NCI-H526 treated with DMSO at 0.1 percent for 48 hours (cell line): ENCODE measurements at regions not wholly inside any gene's neighbourhood (a gene's known extent, or its start where the extent isn't known, plus 50 kb on each side); places are given as distances from the start of the nearest gene placed in this dataset.

Experiments
- DNase-seq: peaks from one replicate; lab custom pipeline; 2025; lab: John Stamatoyannopoulos, UW

DNA sequence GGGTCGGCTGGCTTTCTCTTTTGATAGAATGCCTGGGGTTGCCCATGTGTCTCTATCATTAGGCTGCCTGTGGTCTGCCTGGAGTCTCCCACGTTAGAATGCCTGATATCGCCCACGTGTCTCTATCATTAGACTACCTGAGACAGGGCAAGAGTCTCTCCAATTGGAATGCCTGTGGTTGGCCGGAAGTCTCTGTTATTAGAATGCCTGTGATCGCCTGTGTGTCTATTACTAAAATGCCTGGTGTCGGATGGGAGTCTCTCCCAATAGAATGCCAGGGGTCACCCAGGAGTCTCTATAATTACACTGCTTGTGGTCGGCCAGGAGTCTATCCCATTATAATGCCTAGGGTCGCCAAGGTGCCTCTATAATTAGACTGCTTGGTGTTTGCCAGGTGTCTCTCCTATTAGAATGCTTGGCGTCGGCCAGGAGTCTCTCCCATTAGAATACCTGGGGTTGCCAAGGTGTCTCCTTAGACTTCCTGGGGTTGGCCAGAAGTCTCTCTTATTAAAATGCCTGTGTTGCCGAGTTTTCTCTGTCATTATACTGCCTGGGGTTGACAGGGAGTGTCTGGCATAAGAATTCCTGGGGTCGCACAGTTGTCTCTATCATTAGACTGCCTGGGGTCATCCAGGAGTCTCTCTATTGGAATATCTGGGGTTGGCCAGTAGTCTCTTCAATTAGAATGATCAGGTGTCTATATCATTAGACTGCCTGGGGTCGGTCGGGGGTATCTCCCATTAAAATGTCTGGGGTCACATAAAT is 2272.8 kb downstream of the TP53TG3F start:
- no peak for DNase-seq

GRCh38 chr16:35733278-35733965 is 2274.0 kb downstream of the TP53TG3F start:
- no peak for DNase-seq

DNA sequence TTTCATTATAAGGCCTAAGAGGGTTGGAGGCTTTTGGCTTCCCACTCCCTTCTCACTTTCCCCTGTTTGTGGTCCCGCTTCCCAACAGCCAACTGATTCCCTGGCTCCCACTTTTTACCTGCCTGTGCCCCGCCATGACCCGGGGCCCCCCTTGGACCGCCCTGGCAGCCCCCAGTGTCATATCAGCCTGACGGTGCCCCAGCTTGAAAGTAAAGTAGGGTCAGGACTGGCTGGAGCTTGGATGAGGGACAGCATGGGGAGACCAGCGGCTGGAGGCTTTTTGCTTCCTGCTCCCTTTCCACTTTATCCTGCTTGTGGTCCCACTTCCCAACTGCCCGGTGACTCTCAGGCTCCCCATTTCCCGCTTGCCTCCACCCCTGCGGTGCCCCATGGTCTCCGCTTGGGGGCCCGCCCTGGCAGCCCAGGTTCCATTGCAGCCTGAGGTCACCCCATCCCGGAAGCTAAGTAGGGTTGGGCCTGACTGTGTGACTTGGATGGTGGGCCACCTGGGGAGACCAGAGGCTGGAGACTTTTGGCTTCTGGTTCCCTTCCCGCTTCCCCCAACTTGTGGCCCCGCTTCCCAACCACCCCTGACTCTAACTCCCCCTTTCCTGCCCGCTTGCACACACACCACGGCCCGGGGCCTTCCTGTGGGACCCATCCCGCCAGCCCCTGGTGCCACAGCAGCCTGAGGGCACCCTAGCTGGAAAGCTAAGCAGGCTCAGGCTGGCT is 2274.7 kb downstream of the TP53TG3F start:
- no peak for DNase-seq

- no peak for DNase-seq
Observed at GRCh38 chr16:35734728-35735402, 2275.5 kb downstream of the TP53TG3F start.

GRCh38 chr16:35735403-35736251 is 2276.2 kb downstream of the TP53TG3F start:
- no peak for DNase-seq

- no peak for DNase-seq
Observed at GRCh38 chr16:35736546-35736945, 2277.1 kb downstream of the TP53TG3F start.

DNA sequence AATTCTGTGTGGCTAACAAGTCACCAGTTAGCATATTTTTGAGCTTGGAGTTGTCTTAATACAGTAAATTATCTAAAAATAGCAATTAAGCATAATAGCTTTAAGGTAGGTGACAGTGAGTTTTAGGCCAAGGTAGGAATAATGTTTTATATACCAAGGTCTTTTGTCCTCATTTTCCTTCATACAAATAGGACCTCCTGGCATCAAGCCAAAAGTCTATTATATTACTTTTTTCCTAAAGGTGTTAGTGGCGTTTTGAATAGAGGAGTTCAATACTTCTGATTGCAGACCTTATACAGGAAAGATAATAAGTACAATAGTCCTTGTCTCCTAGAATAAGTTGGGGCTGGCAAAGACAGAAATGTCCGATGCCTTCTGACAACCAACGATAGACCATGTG is 2277.7 kb downstream of the TP53TG3F start:
- no peak for DNase-seq

DNA sequence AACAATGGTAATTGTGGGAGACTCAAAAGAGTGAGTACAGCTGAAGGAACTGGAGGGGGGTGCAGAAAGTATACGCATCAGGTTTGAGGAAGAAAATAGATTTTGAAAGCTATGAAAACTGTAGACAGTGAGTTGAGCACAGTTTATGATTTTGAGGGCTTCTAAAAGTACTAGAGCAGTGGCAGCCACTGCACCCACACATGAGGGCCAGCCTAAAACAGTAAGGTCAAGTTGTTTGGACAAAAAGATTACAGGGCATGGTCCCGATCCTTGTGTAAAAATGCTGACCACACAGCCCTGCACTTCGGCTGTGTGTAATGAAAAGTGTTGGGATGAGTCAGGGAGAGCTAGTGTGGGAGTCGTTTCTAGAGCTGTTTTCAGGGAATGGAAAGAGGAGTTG is 2282.1 kb downstream of the TP53TG3F start:
- no peak for DNase-seq

- DNase-seq: no peak
Observed at GRCh38 chr16:35743101-35743692, 2283.8 kb downstream of the TP53TG3F start.

- no peak for DNase-seq
Observed at GRCh38 chr16:35744084-35744483, 2284.7 kb downstream of the TP53TG3F start.

DNA sequence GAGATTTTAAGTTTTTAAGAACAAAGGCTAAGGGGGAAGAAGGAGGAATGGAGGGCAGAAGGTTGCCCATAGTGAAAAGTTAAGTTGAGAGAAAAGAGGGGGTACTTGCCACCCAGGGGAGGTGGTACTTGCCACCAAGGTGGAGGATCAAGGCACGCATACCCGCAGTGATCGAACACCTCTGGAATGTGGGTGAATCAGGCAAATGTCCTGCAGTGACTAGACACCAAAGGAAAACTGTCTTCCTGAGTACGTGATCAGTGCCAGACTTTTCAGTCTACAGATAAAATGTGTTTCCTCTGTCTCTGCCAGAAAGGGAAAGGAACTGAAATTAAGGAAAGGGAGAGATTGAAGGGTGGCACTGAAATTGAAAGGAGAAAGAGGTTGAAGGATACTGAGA is 2285.3 kb downstream of the TP53TG3F start:
- no peak for DNase-seq

DNA sequence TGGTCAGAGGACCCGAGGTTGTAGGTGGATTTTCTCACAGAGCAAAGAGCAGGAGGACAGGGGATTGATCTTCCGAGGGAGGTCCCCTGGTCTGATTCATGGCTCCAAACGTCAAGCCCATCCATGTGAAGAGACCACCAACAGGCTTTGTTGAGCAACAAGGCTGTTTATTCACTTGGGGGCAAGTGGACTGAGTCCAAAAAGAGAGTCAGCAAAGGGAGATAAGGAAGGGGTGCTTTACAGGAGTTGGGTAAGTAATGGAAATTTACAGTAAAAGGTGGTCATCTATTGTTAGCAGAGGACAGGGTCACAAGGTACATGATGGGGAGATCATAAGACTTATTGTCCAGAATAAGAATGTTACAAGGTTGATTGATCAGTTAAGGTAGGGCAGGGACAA is 2285.8 kb downstream of the TP53TG3F start:
- no peak for DNase-seq

GRCh38 chr16:35745821-35746248 is 2286.4 kb downstream of the TP53TG3F start:
- DNase-seq: no peak

- no peak for DNase-seq
Observed at GRCh38 chr16:35746281-35746962, 2287.0 kb downstream of the TP53TG3F start.

DNA sequence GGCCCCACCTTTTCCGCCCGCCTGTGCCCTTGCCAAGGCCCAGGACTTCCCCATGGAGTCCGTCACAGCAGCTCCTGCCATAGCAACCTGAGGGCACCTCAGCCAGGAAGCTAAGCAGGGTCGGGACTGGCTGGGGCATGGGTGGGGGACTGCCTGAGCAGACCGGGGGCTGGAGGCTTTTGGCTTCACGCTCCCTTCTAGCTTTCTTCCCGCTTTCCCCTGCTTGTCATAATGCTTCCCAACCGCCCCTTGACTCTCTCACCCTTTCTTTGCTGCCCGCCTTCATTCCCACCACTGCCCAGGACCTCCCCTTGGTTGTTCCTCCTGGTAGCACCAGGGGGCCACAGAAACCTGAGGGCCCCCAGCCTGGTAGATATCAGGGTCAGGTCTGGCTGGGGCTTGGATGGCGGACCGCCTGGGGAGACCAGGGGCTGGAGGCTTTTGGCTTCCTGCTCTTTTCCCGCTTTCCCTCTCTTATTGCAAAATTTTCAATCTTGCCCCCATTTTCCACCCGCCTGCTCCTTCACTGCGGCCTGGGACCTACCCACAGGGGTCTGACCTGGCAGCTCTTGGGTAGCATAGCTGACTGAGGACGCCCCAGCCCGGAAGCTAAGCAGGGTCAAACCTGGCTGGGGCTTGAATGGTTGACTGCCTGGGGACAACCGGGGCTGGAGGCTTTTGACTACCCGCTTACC is 2287.7 kb downstream of the TP53TG3F start:
- DNase-seq: no peak

- DNase-seq: no peak
Observed at GRCh38 chr16:35747658-35748455, 2288.4 kb downstream of the TP53TG3F start.

- DNase-seq: no peak
Observed at GRCh38 chr16:35748621-35749252, 2289.3 kb downstream of the TP53TG3F start.
